Endometrium (tissue), 2 donors: ENCODE measurements at regions not wholly inside any gene's neighbourhood (a gene's known extent, or its start where the extent isn't known, plus 50 kb on each side); places are given as distances from the start of the nearest gene placed in this dataset.
"Not testable (repeated sequence)": the region's sequence is repeated elsewhere in the genome, so short reads cannot be mapped to it uniquely, and the experiment has no call there.

ENCODE experiments used
- FAIRE-seq: peaks from 2 replicates; lab custom pipeline; 2012; peaks lifted over from hg19 to GRCh38; lab: Jason Lieb, UNC
- donor health status: control.
- donor health status: control.

GRCh38 chr2:8239531-8240088 is 442.2 kb upstream of the ID2 start:
- FAIRE-seq, result no peak

- no peak for FAIRE-seq
Observed at GRCh38 chr2:8241317-8241716, 440.5 kb upstream of the ID2 start.

GRCh38 chr2:8242739-8243138 is 439.1 kb upstream of the ID2 start:
- no peak for FAIRE-seq

- no peak for FAIRE-seq
Observed at GRCh38 chr2:8243748-8244400, 438.0 kb upstream of the ID2 start.

- no peak for FAIRE-seq
Observed at GRCh38 chr2:8244639-8245038, 437.2 kb upstream of the ID2 start.

GRCh38 chr2:8246137-8246536 is 435.7 kb upstream of the ID2 start:
- FAIRE-seq, result no peak

- FAIRE-seq, result no peak
Observed at GRCh38 chr2:8247905-8248622, 433.8 kb upstream of the ID2 start.

- FAIRE-seq, result no peak
Observed at GRCh38 chr2:8248623-8248957, 433.3 kb upstream of the ID2 start.

GRCh38 chr2:8249141-8249540 is 432.7 kb upstream of the ID2 start:
- no peak for FAIRE-seq

- FAIRE-seq, result no peak
Observed at GRCh38 chr2:8249769-8250168, 432.1 kb upstream of the ID2 start.

GRCh38 chr2:8250290-8250689 is 431.6 kb upstream of the ID2 start:
- FAIRE-seq, result not testable (repeated sequence)

GRCh38 chr2:8251291-8251690 is 430.6 kb upstream of the ID2 start:
- FAIRE-seq, result no peak

GRCh38 chr2:8251856-8252255 is 430.0 kb upstream of the ID2 start:
- FAIRE-seq, result no peak

- no peak for FAIRE-seq
Observed at GRCh38 chr2:8252997-8253694, 428.7 kb upstream of the ID2 start.

- no peak for FAIRE-seq
Observed at GRCh38 chr2:8253781-8254180, 428.1 kb upstream of the ID2 start.

- not testable (repeated sequence) for FAIRE-seq
Observed at GRCh38 chr2:8254214-8254613, 427.6 kb upstream of the ID2 start.

- FAIRE-seq, result no peak
Observed at GRCh38 chr2:8254791-8255447, 426.9 kb upstream of the ID2 start.

GRCh38 chr2:8255448-8255800 is 426.4 kb upstream of the ID2 start:
- no peak for FAIRE-seq

GRCh38 chr2:8256905-8257304 is 425.0 kb upstream of the ID2 start:
- FAIRE-seq, result no peak

GRCh38 chr2:8257502-8257901 is 424.4 kb upstream of the ID2 start:
- no peak for FAIRE-seq

- FAIRE-seq, result no peak
Observed at GRCh38 chr2:8258406-8258805, 423.4 kb upstream of the ID2 start.

- no peak for FAIRE-seq
Observed at GRCh38 chr2:8259106-8259840, 422.6 kb upstream of the ID2 start.
